ENCODE measurements at regions not wholly inside any gene's neighbourhood (a gene's known extent, or its start where the extent isn't known, plus 50 kb on each side); places are given as distances from the start of the nearest gene placed in this dataset.

- DNase-seq (ENCODE audit: low spot score in 2 of 2), result no peak
- intact Hi-C loops (cut with DNase I; ENCODE audit: low total_unique reads), result no loop called here
- H3K9me3 ChIP-seq, result no peaks in the 10 kb centered on the region
- H3K4me3 ChIP-seq, result no peak overlapping the region
- H3K4me1 ChIP-seq, result no peaks in the 10 kb centered on the region
- no peak overlapping the region for H3K27ac ChIP-seq
- TF ChIP-seq, protein P1, sequence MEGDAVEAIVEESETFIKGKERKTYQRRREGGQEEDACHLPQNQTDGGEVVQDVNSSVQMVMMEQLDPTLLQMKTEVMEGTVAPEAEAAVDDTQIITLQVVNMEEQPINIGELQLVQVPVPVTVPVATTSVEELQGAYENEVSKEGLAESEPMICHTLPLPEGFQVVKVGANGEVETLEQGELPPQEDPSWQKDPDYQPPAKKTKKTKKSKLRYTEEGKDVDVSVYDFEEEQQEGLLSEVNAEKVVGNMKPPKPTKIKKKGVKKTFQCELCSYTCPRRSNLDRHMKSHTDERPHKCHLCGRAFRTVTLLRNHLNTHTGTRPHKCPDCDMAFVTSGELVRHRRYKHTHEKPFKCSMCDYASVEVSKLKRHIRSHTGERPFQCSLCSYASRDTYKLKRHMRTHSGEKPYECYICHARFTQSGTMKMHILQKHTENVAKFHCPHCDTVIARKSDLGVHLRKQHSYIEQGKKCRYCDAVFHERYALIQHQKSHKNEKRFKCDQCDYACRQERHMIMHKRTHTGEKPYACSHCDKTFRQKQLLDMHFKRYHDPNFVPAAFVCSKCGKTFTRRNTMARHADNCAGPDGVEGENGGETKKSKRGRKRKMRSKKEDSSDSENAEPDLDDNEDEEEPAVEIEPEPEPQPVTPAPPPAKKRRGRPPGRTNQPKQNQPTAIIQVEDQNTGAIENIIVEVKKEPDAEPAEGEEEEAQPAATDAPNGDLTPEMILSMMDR (IDR thresholded peaks at IDR 0.05), result no peak
- no peaks in the 10 kb centered on the region for H3K27me3 ChIP-seq
- H3K36me3 ChIP-seq, result no peaks in the 10 kb centered on the region
These were observed 552.5 kb downstream of the BCKDHB start for GRCh38 chr6:80658926-80659325.

DNA sequence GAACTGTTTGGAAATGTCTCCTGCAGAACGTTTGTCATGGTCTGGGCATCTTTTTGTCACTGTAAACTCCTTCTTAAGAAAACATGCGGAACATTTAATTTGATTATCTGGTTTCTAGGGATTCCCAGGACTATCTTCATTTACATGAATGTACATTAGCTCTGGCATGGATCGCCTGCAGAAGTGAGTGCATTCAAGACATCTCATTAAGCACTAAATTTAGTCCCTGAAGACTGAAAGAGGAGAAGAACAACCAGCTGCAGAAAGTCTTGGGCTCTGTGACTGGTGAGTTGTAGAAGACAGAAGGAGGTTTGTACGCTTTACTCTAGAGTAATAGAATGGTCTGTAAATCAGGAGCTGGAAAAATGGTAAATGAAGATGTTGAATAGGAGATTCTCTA is 540.7 kb downstream of the BCKDHB start:
- Histone ChIP-seq H3K4me1 (no peaks in the 10 kb centered on the region), H3K27ac (no peak overlapping the region), H3K27me3 (no peaks in the 10 kb centered on the region), H3K36me3 (no peaks in the 10 kb centered on the region), H3K9me3 (peaks cover 0 to 11% of the 10 kb centered on the region in 2 donors), H3K4me3 (no peak overlapping the region)
- intact Hi-C loops (cut with DNase I; ENCODE audit: low total_unique reads), result no loop called here
- TF ChIP-seq, protein P1 (IDR thresholded peaks at IDR 0.05), result no peak
- no peak for TF ChIP-seq POLR2A (IDR thresholded peaks at IDR 0.05)
- TF ChIP-seq POLR2AphosphoS5 (IDR thresholded peaks at IDR 0.05), result no peak
- DNase-seq (ENCODE audit: low spot score in 2 of 2), result no peak

DNA sequence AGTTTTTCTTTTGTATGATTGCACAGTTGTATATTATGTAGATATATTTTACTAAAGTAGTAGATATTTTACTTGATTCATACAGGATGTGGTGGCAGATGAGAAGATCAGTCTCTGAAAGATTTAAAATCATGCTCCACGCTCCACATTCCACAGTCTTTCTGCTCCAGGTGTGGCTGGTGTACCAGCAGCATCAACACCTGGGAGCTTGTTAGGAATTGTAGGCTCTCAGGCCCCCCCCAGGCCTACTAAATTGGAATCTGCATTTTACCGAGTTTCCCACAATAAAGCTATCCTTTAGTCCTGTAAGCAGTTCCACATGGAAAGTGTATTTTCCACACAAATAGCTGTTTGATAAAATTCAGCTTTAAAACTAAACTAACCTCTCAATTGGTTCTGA is 537.4 kb downstream of the BCKDHB start:
- Histone ChIP-seq H3K36me3 (no peaks in the 10 kb centered on the region), H3K27me3 (no peaks in the 10 kb centered on the region), H3K4me3 (no peak overlapping the region), H3K4me1 (no peaks in the 10 kb centered on the region), H3K9me3 (peaks cover 0 to 11% of the 10 kb centered on the region in 2 donors), H3K27ac (no peak overlapping the region)
- TF ChIP-seq POLR2AphosphoS5 (IDR thresholded peaks at IDR 0.05), result no peak
- no peak for TF ChIP-seq POLR2A (IDR thresholded peaks at IDR 0.05)
- TF ChIP-seq, protein P1 (IDR thresholded peaks at IDR 0.05), result no peak
- no peak for DNase-seq (ENCODE audit: low spot score in 2 of 2)
- intact Hi-C loops (cut with DNase I; ENCODE audit: low total_unique reads), result no loop called here

DNA sequence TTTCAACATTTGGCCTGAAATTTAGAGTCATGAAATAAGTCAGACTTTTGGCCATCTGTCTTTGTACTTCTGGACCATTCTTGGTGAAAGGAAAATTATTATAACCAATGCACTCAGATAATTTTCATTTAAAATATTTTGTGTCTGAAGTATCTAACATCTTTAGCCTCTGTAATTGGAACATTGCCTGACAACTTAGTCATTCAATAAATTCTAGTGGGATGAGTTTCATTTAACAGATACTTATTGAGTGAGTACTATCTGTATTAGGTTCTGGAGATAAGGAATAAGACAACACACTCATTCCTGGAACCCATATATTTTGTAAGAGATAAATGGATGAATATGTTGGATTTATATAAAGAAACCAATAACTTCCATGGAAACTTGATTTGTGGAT is 536.0 kb downstream of the BCKDHB start:
- TF ChIP-seq POLR2A (IDR thresholded peaks at IDR 0.05) (no peak), POLR2AphosphoS5 (IDR thresholded peaks at IDR 0.05) (no peak)
- TF ChIP-seq, protein P1 (IDR thresholded peaks at IDR 0.05), result no peak
- intact Hi-C loops (cut with DNase I; ENCODE audit: low total_unique reads), result no loop called here
- DNase-seq (ENCODE audit: low spot score in 2 of 2), result no peak
- peaks cover 0 to 11% of the 10 kb centered on the region in 2 donors for H3K9me3 ChIP-seq
- no peaks in the 10 kb centered on the region for H3K36me3 ChIP-seq
- H3K27ac ChIP-seq, result no peak overlapping the region
- H3K27me3 ChIP-seq, result no peaks in the 10 kb centered on the region
- no peaks in the 10 kb centered on the region for H3K4me1 ChIP-seq
- H3K4me3 ChIP-seq, result no peak overlapping the region

GRCh38 chr6:80641591-80641990 is 535.1 kb downstream of the BCKDHB start:
- Histone ChIP-seq H3K27ac (no peak overlapping the region), H3K36me3 (no peaks in the 10 kb centered on the region), H3K4me1 (no peaks in the 10 kb centered on the region), H3K9me3 (peaks cover 0 to 11% of the 10 kb centered on the region in 2 donors), H3K4me3 (no peak overlapping the region), H3K27me3 (no peaks in the 10 kb centered on the region)
- intact Hi-C loops (cut with DNase I; ENCODE audit: low total_unique reads), result no loop called here
- no peak for DNase-seq (ENCODE audit: low spot score in 2 of 2)
- TF ChIP-seq POLR2AphosphoS5 (IDR thresholded peaks at IDR 0.05) (no peak), POLR2A (IDR thresholded peaks at IDR 0.05) (no peak)
- TF ChIP-seq, protein P1 (IDR thresholded peaks at IDR 0.05), result no peak
